AG10803 (cell line): ENCODE measurements at regions not wholly inside any gene's neighbourhood (a gene's known extent, or its start where the extent isn't known, plus 50 kb on each side); places are given as distances from the start of the nearest gene placed in this dataset.

Experiments used
- DNase-seq: peaks from one replicate; pipeline ENCODE4 v3.0.0; 2010; ENCODE audit warnings: low read depth
- H3K4me3 ChIP-seq: 2 replicates; pipeline ENCODE4 v1.5.1; 2011; ENCODE audit warnings: mild to moderate bottlenecking, low read length, control low read depth
- CTCF ChIP-seq: conservative IDR thresholded peaks from 2 replicates; pipeline ENCODE4 v1.5.1; 2011; ENCODE audit warnings: mild to moderate bottlenecking, low read length, control low read depth, inconsistent platforms

- TF ChIP-seq CTCF: no peak
- no peak for DNase-seq
- no peak overlapping the region for H3K4me3 ChIP-seq
These were observed 514.2 kb upstream of the BCHE start for GRCh38 chr3:166351461-166351860.

GRCh38 chr3:166340604-166341266 lies 503.5 kb upstream of the BCHE start:
- no peak for DNase-seq
- H3K4me3 ChIP-seq: no peak overlapping the region
- TF ChIP-seq CTCF: no peak

GRCh38 chr3:166324401-166324800 lies 487.2 kb upstream of the BCHE start:
- no peak for TF ChIP-seq CTCF
- no peak for DNase-seq
- H3K4me3 ChIP-seq: no peak overlapping the region

- no peak for DNase-seq
- no peak for TF ChIP-seq CTCF
- H3K4me3 ChIP-seq: no peak overlapping the region
These were observed 485.2 kb upstream of the BCHE start for GRCh38 chr3:166322391-166322790.

GRCh38 chr3:166307756-166308350 lies 470.6 kb upstream of the BCHE start:
- DNase-seq: no peak
- TF ChIP-seq CTCF: no peak

GRCh38 chr3:166304584-166304983 lies 467.4 kb upstream of the BCHE start:
- no peak for TF ChIP-seq CTCF
- H3K4me3 ChIP-seq: no peak overlapping the region
- DNase-seq: no peak

More at GRCh38 chr3:166307756-166308350, 470.6 kb upstream of the BCHE start:
- H3K4me3 ChIP-seq: no peak overlapping the region

GRCh38 chr3:166303681-166304080 lies 466.5 kb upstream of the BCHE start:
- no peak for DNase-seq
- no peak for TF ChIP-seq CTCF
- H3K4me3 ChIP-seq: no peak overlapping the region
